ENCODE measurements at regions not wholly inside any gene's neighbourhood (a gene's known extent, or its start where the extent isn't known, plus 50 kb on each side); places are given as distances from the start of the nearest gene placed in this dataset.

DNA sequence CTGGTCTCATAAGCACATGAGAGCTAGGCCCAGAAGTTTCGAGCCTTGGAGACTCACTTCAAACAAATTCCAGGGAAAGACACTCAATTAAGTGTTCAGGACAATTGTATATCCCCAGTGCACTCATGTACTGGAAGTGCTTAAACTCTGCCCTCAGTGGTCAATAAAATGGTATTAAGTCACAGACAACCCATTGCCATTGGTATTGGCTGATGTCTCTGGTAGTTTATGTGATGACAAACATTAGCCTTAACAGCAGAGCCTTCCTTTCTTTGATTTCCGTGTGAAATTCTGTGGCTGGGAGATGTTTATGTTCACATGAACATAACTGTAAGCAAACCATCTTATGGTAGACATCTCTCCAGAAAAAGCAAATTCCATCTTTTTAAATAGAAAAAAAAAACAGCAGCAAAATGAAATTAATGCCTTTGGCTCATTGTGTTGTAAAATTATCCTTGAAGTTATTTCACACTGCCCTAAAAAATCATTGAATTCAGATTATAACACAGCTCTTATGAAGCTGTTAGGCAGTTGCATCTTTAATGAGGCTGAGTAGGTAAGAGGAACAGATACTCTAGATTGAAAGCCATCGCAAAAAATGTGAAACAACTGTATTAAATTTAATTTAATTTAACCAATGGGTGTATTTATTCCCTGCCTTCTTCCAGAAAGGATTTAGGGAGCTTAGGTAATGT, 216.2 kb upstream of the PLEKHG7 start:
- H3K4me3 ChIP-seq (ENCODE audit: low read length) = no peak overlapping the region
- TF ChIP-seq ZNF274 (IDR thresholded peaks at IDR 0.05; ENCODE audit: low read depth, low read length) = no peak

DNA sequence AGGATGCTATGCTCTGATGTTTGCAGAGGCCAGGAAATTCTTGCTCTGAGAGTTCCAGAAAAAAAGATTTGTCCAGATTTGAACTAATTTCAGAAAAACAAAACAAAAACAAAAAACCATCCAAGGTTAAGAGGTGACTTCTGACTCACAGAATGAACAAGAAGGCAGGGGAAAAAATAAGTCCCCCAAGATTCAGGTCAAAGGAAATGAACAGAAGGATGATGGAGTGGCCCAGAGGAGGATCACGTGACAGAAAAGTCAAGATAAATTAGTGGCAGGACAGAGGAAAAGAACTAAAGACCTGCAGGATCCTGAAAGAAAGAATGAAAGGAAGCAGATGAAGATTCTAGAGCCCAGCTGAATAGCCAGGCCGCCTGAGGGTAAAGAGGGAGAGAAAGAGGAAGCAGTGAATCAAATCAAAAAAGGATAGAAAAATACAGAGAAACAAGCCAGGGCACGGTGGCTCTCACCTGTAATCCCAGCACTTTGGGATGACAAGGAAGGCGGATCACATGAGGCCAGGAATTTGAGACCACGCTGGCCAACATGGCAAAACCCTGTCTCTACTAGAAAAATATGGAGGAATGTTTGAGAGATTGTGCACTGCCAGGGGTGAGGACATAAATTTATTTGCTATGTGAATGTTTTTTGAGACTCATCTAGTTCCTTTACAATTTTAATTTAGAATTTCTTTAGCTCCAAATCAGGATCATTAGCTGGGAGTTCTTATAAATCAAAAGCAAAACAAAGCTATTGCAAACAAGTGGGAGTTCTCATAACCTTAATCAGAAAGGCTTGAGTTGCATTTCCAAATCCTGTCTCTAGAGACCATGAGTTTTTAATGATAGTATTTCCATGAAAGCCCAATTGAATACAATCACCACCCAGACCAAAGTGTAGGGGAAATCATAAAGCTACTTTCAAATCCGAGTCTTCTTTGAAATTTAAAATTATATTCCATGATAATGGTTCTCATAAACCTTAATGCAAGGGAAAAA, 217.1 kb upstream of the PLEKHG7 start:
- no peak overlapping the region for H3K4me3 ChIP-seq (ENCODE audit: low read length)
- TF ChIP-seq ZNF274 (IDR thresholded peaks at IDR 0.05; ENCODE audit: low read depth, low read length) = no peak

DNA sequence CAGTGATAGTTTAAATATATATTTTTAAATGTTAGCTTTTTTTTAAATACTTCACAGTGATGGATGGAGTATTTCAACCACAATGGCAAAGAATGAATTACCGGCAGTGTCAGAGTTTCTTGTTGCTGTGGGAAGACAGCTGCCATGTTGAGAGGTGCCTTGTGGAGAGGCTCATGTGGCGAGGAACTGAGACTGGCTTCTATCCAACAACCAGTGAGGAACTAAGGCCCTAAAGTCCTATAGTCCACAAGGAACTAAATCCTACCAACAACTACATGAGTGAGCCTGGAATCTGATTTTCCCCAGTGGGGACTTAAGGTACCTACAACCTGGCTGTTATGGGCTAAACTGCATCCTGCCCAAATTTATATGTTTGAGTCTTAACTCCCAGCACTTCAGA, 220.2 kb upstream of the PLEKHG7 start:
- TF ChIP-seq ZNF274 (IDR thresholded peaks at IDR 0.05; ENCODE audit: low read depth, low read length) = no peak
- H3K4me3 ChIP-seq (ENCODE audit: low read length) = no peak overlapping the region

DNA sequence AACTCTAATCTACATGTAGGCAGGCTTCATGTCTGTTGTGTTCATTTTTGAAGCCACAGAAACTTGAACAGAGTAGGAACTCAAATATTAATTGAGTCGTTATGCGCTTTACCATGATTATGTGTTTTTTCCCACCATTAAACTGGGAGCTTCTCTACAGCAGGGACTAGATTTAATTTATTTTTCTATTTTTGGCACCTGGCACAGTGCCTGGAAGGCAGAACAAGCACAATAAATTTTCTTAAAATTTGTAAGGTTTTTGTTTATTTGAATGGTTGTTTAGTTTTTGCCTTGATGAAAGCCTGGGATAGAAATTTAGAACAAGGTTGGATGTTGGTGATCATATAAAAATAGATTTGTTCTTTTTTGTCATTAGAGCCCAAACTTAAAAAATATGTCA, 221.7 kb upstream of the PLEKHG7 start:
- H3K4me3 ChIP-seq (ENCODE audit: low read length) = no peak overlapping the region
- TF ChIP-seq ZNF274 (IDR thresholded peaks at IDR 0.05; ENCODE audit: low read depth, low read length) = no peak

DNA sequence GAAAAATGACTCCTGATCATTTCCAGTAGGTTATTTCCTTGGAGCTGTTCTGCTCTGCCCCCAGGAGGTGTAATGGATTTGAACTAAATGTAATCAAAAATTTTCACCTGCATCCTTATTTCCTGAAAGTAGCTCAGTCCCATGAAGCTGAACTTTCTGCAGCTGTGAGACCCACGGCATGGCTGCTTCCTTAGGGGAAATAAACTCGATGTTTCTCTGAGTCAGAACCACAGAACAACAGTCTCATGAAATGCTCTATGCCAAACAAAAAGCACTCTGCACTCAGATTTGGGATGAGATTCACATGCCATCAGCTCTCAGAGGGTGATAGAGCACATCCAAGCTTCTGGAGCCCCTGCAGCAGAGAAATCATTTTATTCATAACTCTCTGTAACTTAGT, 224.1 kb upstream of the PLEKHG7 start:
- no peak for TF ChIP-seq ZNF274 (IDR thresholded peaks at IDR 0.05; ENCODE audit: low read depth, low read length)
- no peak overlapping the region for H3K4me3 ChIP-seq (ENCODE audit: low read length)

DNA sequence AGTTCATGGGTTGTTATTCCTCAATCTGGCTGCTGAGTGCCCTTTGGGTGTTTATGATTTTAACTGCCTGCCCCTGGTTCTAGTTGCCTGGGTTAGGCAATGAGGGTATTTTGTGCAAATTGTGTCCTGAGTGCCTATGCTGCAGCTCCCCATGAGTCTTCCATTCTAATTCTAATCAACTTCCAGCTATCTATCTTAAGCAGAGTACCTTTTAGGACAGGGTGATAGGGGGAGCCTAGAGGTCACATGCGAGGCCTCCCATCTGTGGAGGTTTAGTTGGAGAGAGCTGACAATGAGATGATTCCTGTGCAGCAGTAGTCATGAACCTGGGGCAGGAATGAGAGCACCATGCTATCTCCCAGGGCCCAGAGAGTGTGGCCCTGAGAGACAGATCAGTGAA, 225.9 kb upstream of the PLEKHG7 start:
- H3K4me3 ChIP-seq (ENCODE audit: low read length) = no peak overlapping the region
- no peak for TF ChIP-seq ZNF274 (IDR thresholded peaks at IDR 0.05; ENCODE audit: low read depth, low read length)

DNA sequence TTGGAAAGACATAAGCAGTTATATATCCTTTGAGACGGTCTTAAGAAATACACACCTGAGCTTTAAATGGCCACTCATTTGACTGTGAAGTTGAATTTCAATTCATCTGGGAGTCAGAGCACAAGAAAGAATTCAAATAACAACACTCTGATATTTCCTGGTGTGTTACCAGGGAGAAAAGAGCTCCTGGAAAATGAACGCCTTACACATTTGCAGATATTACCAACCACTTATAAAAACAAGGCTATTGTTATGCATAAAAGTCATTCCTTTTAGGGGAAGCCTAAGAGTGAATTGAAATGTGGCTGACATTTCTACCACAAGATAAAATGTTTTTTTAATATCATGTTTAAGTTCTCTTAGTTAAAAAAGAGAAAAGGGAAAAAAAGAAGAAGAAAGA, 229.2 kb upstream of the PLEKHG7 start:
- TF ChIP-seq ZNF274 (IDR thresholded peaks at IDR 0.05; ENCODE audit: low read depth, low read length) = no peak
- no peak overlapping the region for H3K4me3 ChIP-seq (ENCODE audit: low read length)

DNA sequence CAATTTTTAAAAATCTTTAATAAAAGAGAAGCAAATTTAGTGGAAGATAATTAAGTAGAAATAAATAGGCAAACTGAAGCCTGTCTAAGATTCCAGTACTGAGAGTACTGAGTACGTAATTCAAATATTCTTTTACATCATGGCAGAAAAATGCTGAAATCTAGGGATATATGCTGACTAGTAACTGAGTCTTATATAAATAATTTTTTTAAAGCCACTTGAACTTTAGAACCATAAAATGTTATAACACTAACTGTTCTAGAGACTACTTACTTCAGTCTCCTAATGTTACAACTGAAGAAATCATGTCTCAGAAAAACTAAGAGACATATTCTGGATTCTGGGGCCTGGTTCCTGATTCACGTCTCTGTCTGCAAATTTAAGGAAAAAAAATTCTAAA, 230.6 kb upstream of the PLEKHG7 start:
- no peak for TF ChIP-seq ZNF274 (IDR thresholded peaks at IDR 0.05; ENCODE audit: low read depth, low read length)
- H3K4me3 ChIP-seq (ENCODE audit: low read length) = no peak overlapping the region

DNA sequence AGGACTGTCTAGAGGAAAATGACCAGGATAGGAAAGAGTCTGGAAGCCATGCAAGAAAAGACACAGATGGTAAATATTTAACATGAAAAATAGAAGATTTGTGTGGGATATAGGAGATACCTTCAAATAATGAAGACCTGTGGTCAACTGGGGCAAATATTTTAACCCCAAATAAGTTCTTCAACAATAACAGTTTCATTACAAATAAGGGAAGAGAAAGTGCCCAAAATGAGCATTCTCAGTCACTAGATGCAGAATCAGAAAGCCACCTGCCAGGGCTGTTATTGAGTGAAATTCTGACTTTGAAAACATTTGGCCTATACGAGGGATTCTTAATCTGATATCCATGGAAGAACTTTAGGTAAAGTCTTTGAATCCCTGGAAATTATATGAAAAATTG, 231.2 kb upstream of the PLEKHG7 start:
- no peak for TF ChIP-seq ZNF274 (IDR thresholded peaks at IDR 0.05; ENCODE audit: low read depth, low read length)
- no peak overlapping the region for H3K4me3 ChIP-seq (ENCODE audit: low read length)

DNA sequence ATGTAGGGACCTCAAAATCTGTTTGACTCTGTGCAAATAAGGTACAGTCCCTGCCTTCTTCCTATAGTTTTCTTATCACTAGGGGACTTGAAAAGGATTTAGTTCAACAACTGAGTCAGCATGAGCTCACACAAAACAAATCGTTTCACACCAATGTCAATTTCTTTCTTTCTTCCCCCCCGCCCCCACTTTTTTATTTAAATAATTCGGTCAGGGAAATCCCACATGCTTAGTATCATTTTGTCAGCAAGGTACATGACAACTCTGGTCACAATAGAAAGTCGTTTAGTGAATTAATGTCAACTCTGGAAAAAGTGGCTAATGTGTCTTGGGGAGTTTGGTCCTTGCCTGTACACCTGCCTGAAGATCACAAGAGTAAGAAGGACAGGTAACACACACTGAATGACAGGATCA, 232.2 kb upstream of the PLEKHG7 start:
- TF ChIP-seq ZNF274 (IDR thresholded peaks at IDR 0.05; ENCODE audit: low read depth, low read length) = no peak
- H3K4me3 ChIP-seq (ENCODE audit: low read length) = no peak overlapping the region; the same call in 1 of the 2 replicates

DNA sequence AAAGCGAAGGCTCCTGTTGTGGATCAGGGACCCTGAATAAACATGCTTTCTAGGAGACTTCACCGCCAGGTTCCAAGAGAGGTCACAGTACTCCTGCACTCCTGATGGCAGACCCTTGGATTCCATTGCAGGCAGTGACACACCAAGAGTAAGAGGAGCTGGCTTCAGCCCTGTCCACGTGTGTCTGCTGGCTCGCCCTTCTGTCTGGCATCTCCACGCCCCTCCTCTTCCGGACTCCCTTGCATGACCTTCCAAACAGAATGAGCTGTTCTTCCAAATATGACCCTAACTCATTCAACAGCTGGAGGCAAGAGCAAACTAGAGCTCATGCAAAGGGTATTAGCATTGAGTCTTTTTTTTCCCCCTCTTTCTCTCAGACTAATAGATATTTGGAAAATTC, 233.0 kb upstream of the PLEKHG7 start:
- no peak for TF ChIP-seq ZNF274 (IDR thresholded peaks at IDR 0.05; ENCODE audit: low read depth, low read length)

DNA sequence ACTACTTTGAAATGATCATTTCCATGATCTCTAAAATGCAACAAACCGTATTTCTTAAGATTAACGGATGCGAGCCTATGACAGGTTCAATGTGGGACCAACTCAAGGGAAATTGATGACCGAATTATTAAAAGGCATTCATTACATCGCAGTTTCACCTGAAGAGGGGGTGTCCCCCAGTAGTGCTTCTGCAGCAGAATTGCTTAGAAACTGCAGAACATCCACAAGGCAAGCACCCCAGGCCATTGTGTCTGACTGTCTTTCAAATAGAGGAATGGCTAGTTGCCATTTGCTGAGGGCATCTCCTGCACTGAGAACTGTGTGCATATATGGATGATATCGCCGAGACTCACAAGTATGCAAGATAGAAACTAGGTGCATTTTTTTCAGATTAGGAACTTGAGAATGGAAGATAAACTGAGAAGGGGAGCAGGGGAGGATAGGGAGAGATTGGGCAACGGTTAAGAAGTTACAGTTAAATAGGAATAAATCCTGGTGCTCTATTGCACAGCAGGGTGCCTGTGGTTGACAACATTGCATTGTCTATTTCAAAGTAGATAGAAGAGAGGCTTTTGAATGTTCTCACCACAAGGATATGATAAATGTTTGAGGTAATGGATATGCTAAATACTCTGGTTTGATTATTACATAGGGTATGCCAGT, 234.3 kb upstream of the PLEKHG7 start:
- TF ChIP-seq ZNF274 (IDR thresholded peaks at IDR 0.05; ENCODE audit: low read depth, low read length) = no peak
- peak overlapping the region; percentile 92; the same call in 1 of the 2 replicates for H3K4me3 ChIP-seq (ENCODE audit: low read length)

More for the DNA sequence above, 233.0 kb upstream of the PLEKHG7 start:
- no peak overlapping the region for H3K4me3 ChIP-seq (ENCODE audit: low read length)

DNA sequence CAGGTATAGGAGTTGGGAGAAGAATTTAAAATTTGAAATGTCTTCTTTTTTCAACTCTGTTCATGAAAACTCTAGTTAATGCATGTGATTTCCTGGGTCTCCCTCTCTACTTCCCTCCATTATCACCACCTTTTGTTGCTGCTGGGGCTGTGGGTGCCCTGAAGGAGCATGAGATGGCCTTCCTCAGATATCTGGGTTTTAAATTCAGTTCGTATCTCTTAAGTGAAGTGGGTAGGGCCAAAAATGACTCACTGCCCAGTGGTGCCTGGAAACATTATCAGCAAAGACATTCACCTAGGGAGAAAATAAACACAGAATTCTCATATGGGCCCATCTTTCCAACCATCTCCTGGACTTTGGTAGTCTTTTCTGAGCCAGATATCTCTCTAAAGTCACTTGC, 234.9 kb upstream of the PLEKHG7 start:
- peak overlapping the region; percentile 92 for H3K4me3 ChIP-seq (ENCODE audit: low read length)
- TF ChIP-seq ZNF274 (IDR thresholded peaks at IDR 0.05; ENCODE audit: low read depth, low read length) = no peak

All from GM08714 (cell line).